Type B pancreatic cell (in vitro differentiated cells): ENCODE measurements at regions not wholly inside any gene's neighbourhood (a gene's known extent, or its start where the extent isn't known, plus 50 kb on each side); places are given as distances from the start of the nearest gene placed in this dataset.

Source experiments
- DNase-seq: peaks from one replicate; pipeline ENCODE4 v3.0.0; 2021; ENCODE audit warnings: mixed read lengths; ENCODE audit not compliant: unreplicated experiment; ENCODE audit errors: extremely low spot score
- H3K27ac Mint-ChIP-seq: 2 replicates; pipeline ENCODE4 v1.8.0; 2021; ENCODE audit warnings: mild to moderate bottlenecking, mixed read lengths
- H3K27me3 Mint-ChIP-seq: 2 replicates; pipeline ENCODE4 v1.8.0; 2021; ENCODE audit warnings: mixed read lengths
- H3K36me3 Mint-ChIP-seq: 2 replicates; pipeline ENCODE4 v1.8.0; 2021; ENCODE audit warnings: mixed read lengths
- H3K4me1 Mint-ChIP-seq: one replicate; pipeline ENCODE4 v1.8.0; 2021; ENCODE audit warnings: mixed read lengths; ENCODE audit not compliant: unreplicated experiment
- H3K4me3 Mint-ChIP-seq: 2 replicates; pipeline ENCODE4 v1.8.0; 2021; ENCODE audit warnings: mild to moderate bottlenecking, mixed read lengths
- H3K9me3 Mint-ChIP-seq: 2 replicates; pipeline ENCODE4 v1.8.0; 2021; ENCODE audit warnings: mixed read lengths
- CTCF ChIP-seq: fragments of 200-600 bp; sonication (generic); conservative IDR thresholded peaks from 2 replicates; pipeline ENCODE4 v1.5.0; 2021; ENCODE audit warnings: antibody characterized with exemption, mild to moderate bottlenecking

- H3K9me3 Mint-ChIP-seq: no peaks in the 10 kb centered on the region
- H3K36me3 Mint-ChIP-seq: no peaks in the 10 kb centered on the region
- peaks cover 8% of the 10 kb centered on the region for H3K4me1 Mint-ChIP-seq
- no peak overlapping the region for H3K27ac Mint-ChIP-seq
- DNase-seq: no peak
- TF ChIP-seq CTCF: no peak
- H3K4me3 Mint-ChIP-seq: no peak overlapping the region
- H3K27me3 Mint-ChIP-seq: no peaks in the 10 kb centered on the region
These were observed 282.7 kb upstream of the CCDC179 start for GRCh38 chr11:23143022-23143421.

GRCh38 chr11:23151819-23152218, 291.5 kb upstream of the CCDC179 start:
- TF ChIP-seq CTCF: no peak
- H3K27ac Mint-ChIP-seq: no peak overlapping the region
- no peaks in the 10 kb centered on the region for H3K4me1 Mint-ChIP-seq
- DNase-seq: no peak
- no peak overlapping the region for H3K4me3 Mint-ChIP-seq
- no peaks in the 10 kb centered on the region for H3K36me3 Mint-ChIP-seq
- H3K27me3 Mint-ChIP-seq: no peaks in the 10 kb centered on the region
- H3K9me3 Mint-ChIP-seq: no peaks in the 10 kb centered on the region

- Mint-ChIP-seq H3K4me1 (no peaks in the 10 kb centered on the region), H3K27ac (no peak overlapping the region), H3K4me3 (no peak overlapping the region), H3K36me3 (no peaks in the 10 kb centered on the region), H3K9me3 (no peaks in the 10 kb centered on the region), H3K27me3 (no peaks in the 10 kb centered on the region)
- no peak for TF ChIP-seq CTCF
- DNase-seq: no peak
These were observed 295.2 kb upstream of the CCDC179 start for GRCh38 chr11:23155503-23155902.

GRCh38 chr11:23164022-23164421, 303.7 kb upstream of the CCDC179 start:
- no peak overlapping the region for H3K4me3 Mint-ChIP-seq
- DNase-seq: no peak
- H3K9me3 Mint-ChIP-seq: no peaks in the 10 kb centered on the region
- no peak for TF ChIP-seq CTCF
- H3K4me1 Mint-ChIP-seq: no peaks in the 10 kb centered on the region
- H3K27me3 Mint-ChIP-seq: no peaks in the 10 kb centered on the region
- H3K27ac Mint-ChIP-seq: no peak overlapping the region
- no peaks in the 10 kb centered on the region for H3K36me3 Mint-ChIP-seq

GRCh38 chr11:23166376-23166775, 306.1 kb upstream of the CCDC179 start:
- Mint-ChIP-seq H3K9me3 (no peaks in the 10 kb centered on the region), H3K27me3 (no peaks in the 10 kb centered on the region), H3K27ac (no peak overlapping the region), H3K4me1 (no peaks in the 10 kb centered on the region), H3K4me3 (no peak overlapping the region), H3K36me3 (no peaks in the 10 kb centered on the region)
- DNase-seq: no peak
- TF ChIP-seq CTCF: no peak

GRCh38 chr11:23179609-23180008, 319.3 kb upstream of the CCDC179 start:
- Mint-ChIP-seq H3K9me3 (peaks cover 3% of the 10 kb centered on the region), H3K4me1 (no peaks in the 10 kb centered on the region), H3K27me3 (no peaks in the 10 kb centered on the region), H3K27ac (no peak overlapping the region), H3K4me3 (no peak overlapping the region), H3K36me3 (no peaks in the 10 kb centered on the region)
- no peak for TF ChIP-seq CTCF
- DNase-seq: no peak
